H9 (cell line): ENCODE measurements at regions not wholly inside any gene's neighbourhood (a gene's known extent, or its start where the extent isn't known, plus 50 kb on each side); places are given as distances from the start of the nearest gene placed in this dataset.

ENCODE experiments used
- DNase-seq: peaks from one replicate; pipeline ENCODE4 v3.0.0-alpha.2; 2017
- H2AFZ ChIP-seq: one replicate; pipeline ENCODE4 v1.6.1; 2013; ENCODE audit warnings: mild to moderate bottlenecking, low read length, control low read depth, moderate library complexity
- H2AK5ac ChIP-seq: 2 replicates; pipeline ENCODE4 v1.6.1; 2013; ENCODE audit warnings: low read length, control low read depth, mixed read lengths; ENCODE audit not compliant: insufficient read length
- H2BK120ac ChIP-seq: one replicate; pipeline ENCODE4 v1.6.1; 2013; ENCODE audit warnings: low read depth, mild to moderate bottlenecking, low read length, control low read depth, inconsistent platforms; ENCODE audit not compliant: poor library complexity, severe bottlenecking
- H2BK12ac ChIP-seq: 2 replicates; pipeline ENCODE4 v1.6.1; 2013; ENCODE audit warnings: low read length, control low read depth, mixed read lengths, low read depth; ENCODE audit not compliant: insufficient read length
- H2BK15ac ChIP-seq: 2 replicates; pipeline ENCODE4 v1.6.1; 2013; ENCODE audit warnings: low read depth, low read length, control low read depth
- H2BK20ac ChIP-seq: one replicate; pipeline ENCODE4 v1.6.1; 2013; ENCODE audit warnings: low read depth, mild to moderate bottlenecking, low read length, control low read depth, inconsistent platforms; ENCODE audit not compliant: poor library complexity, severe bottlenecking
- H2BK5ac ChIP-seq: 2 replicates; pipeline ENCODE4 v1.6.1; 2013; ENCODE audit warnings: low read length, control low read depth, mixed read lengths; ENCODE audit not compliant: insufficient read length
- H3K14ac ChIP-seq: 2 replicates; pipeline ENCODE4 v1.6.1; 2013; ENCODE audit warnings: low read length, control low read depth; ENCODE audit not compliant: insufficient read depth
- H3K18ac ChIP-seq: 2 replicates; pipeline ENCODE4 v1.6.1; 2013; ENCODE audit warnings: low read depth, mild to moderate bottlenecking, mixed read lengths, low read length, control low read depth; ENCODE audit not compliant: insufficient read length
- H3K23ac ChIP-seq: 2 replicates; pipeline ENCODE4 v1.6.1; 2013; ENCODE audit warnings: low read length, control low read depth, mixed read lengths, low read depth; ENCODE audit not compliant: insufficient read length
- H3K23me2 ChIP-seq: 2 replicates; pipeline ENCODE4 v1.6.1; 2013; ENCODE audit warnings: low read depth, mild to moderate bottlenecking, mixed read lengths, low read length, control low read depth; ENCODE audit not compliant: insufficient read length, poor library complexity, severe bottlenecking
- H3K27ac ChIP-seq: 2 replicates; pipeline ENCODE4 v1.5.1; 2013; ENCODE audit warnings: low read length, control low read depth, mixed read lengths, low read depth; ENCODE audit not compliant: insufficient read length
- H3K27me3 ChIP-seq: 2 replicates; pipeline ENCODE4 v1.6.1; 2013; ENCODE audit warnings: low read length, control low read depth, inconsistent platforms; ENCODE audit not compliant: insufficient read depth
- H3K4ac ChIP-seq: 2 replicates; pipeline ENCODE4 v1.6.1; 2013; ENCODE audit warnings: low read depth, mild to moderate bottlenecking, control low read depth, inconsistent platforms, low read length, moderate library complexity
- H3K4me1 ChIP-seq: 2 replicates; pipeline ENCODE4 v1.6.1; 2013; ENCODE audit warnings: low read length, control low read depth, inconsistent platforms; ENCODE audit not compliant: insufficient read depth
- H3K4me2 ChIP-seq: 2 replicates; pipeline ENCODE4 v1.6.1; 2013; ENCODE audit warnings: low read length, control low read depth, mixed read lengths; ENCODE audit not compliant: insufficient read length, insufficient read depth
- H3K56ac ChIP-seq: 2 replicates; pipeline ENCODE4 v1.6.1; 2013; ENCODE audit warnings: low read depth, mild to moderate bottlenecking, mixed read lengths, low read length, control low read depth; ENCODE audit not compliant: insufficient read length
- H3K79me1 ChIP-seq: 2 replicates; pipeline ENCODE4 v1.6.1; 2013; ENCODE audit warnings: low read depth, mild to moderate bottlenecking, moderate library complexity, low read length, control low read depth, inconsistent platforms; ENCODE audit not compliant: insufficient read depth, poor library complexity, severe bottlenecking
- H3K79me2 ChIP-seq: 2 replicates; pipeline ENCODE4 v1.6.1; 2013; ENCODE audit warnings: low read length, control low read depth, inconsistent platforms; ENCODE audit not compliant: insufficient read depth
- H3K9ac ChIP-seq: 2 replicates; pipeline ENCODE4 v1.6.1; 2013; ENCODE audit warnings: low read length, control low read depth, mixed read lengths; ENCODE audit not compliant: insufficient read length; ENCODE audit errors: extremely low read depth
- H3K9me3 ChIP-seq: one replicate; pipeline ENCODE4 v1.6.1; 2013; ENCODE audit warnings: low read depth, low read length, inconsistent platforms; ENCODE audit not compliant: control insufficient read depth
- H3T11ph ChIP-seq: one replicate; pipeline ENCODE4 v1.6.1; 2013; ENCODE audit warnings: mild to moderate bottlenecking, low read length, control low read depth, inconsistent platforms
- H4K20me1 ChIP-seq: one replicate; pipeline ENCODE4 v1.6.1; 2013; ENCODE audit not compliant: control insufficient read depth, insufficient read length, insufficient read depth
- H4K5ac ChIP-seq: 2 replicates; pipeline ENCODE4 v1.6.1; 2013; ENCODE audit warnings: low read depth, mild to moderate bottlenecking, mixed read lengths, low read length, control low read depth; ENCODE audit not compliant: insufficient read length
- H4K8ac ChIP-seq: replicated peaks from 2 replicates; pipeline ENCODE4 v1.6.1; 2013; ENCODE audit warnings: low read length, control low read depth, mixed read lengths, low read depth; ENCODE audit not compliant: insufficient read length
- H4K91ac ChIP-seq: 2 replicates; pipeline ENCODE4 v1.6.1; 2013; ENCODE audit warnings: low read depth, mild to moderate bottlenecking, moderate library complexity, mixed read lengths, low read length, control low read depth; ENCODE audit not compliant: insufficient read length
- H3K27ac Mint-ChIP-seq, 3 experiments: 2 replicates in 2 of 3; 3 replicates in 1 of 3; pipeline ENCODE4 v1.8.0; 2020 to 2021; ENCODE audit warnings: mixed read lengths in 3 of 3, mild to moderate bottlenecking in 1 of 3, moderate library complexity in 1 of 3
- H3K27me3 Mint-ChIP-seq: 2 replicates; pipeline ENCODE4 v1.8.0; 2021; ENCODE audit warnings: low read depth, mild to moderate bottlenecking, moderate library complexity, mixed read lengths
- H3K36me3 Mint-ChIP-seq, 3 experiments: 2 replicates in 2 of 3; 3 replicates in 1 of 3; pipeline ENCODE4 v1.8.0; 2020 to 2021; ENCODE audit warnings: low read depth in 3 of 3, mixed read lengths in 3 of 3; ENCODE audit not compliant: insufficient read depth in 1 of 3
- H3K4me1 Mint-ChIP-seq, 2 experiments: 2 replicates each; pipeline ENCODE4 v1.8.0; 2020; ENCODE audit warnings: mixed read lengths in 2 of 2
- H3K4me3 Mint-ChIP-seq, 2 experiments: 2 replicates in 1 of 2; 3 replicates in 1 of 2; pipeline ENCODE4 v1.8.0; 2020 to 2021; ENCODE audit warnings: mild to moderate bottlenecking in 2 of 2, mixed read lengths in 2 of 2, moderate library complexity in 1 of 2
- H3K9me3 Mint-ChIP-seq, 2 experiments: 2 replicates in 1 of 2; 3 replicates in 1 of 2; pipeline ENCODE4 v1.8.0; 2020; ENCODE audit warnings: mild to moderate bottlenecking in 2 of 2, mixed read lengths in 2 of 2, moderate library complexity in 1 of 2
- WGBS: extraction: QIAGEN DNeasy Blood & Tissue Kit; methylation state at CpG from one replicate; pipeline ENCODE4 v1.1.7; 2013; ENCODE audit warnings: missing lambda C conversion rate, low lambda C conversion rate, mixed read lengths; ENCODE audit not compliant: insufficient read length; ENCODE audit errors: extremely low coverage; 5-methylcytosine and 5-hydroxymethylcytosine counted together
- TF ChIP-seq, protein P1 (sequence below): fragments of 200-600 bp; sonication (generic); conservative IDR thresholded peaks from 3 replicates; pipeline ENCODE4 v1.8.0; 2021; ENCODE audit warnings: antibody characterized with exemption, mild to moderate bottlenecking

DNA sequence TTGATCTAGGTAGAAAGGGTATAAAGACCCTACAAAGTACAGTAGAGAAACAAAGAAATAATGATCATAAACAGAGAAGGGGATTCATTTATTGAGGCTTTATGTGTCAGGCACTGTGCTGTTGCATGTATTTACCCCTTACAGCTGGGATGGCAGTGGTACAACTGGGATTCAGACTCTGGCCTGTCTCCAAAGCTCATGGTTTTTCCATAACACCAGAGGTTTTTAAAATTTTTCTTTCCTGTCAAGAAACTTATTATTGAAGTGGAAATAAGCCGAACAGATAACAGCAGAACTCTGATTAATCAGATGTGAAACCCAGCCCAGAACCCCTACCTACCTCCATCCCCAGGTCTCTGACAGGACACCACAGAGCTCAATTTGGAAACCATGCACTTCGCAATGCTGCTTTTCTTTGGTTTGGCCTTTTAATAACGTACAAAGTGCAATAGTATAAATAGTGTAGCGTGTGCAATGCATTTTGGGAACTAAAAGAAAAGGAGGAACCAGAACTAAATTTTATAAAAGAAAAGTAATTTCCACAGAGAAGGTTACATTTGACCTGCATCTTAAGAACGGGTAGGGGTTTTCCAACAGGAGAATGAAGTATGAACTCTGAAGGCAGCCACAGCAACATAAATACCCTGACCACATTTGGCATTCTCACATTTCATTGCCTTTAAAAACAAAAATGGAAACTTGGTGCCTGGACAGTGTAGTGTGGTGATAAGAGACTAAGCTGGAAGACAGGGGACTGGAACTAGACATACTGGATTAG, 92.0 kb upstream of the S1PR1 start:
- H3K9me3 Mint-ChIP-seq, result no peaks in the 10 kb centered on the region
- H2AFZ ChIP-seq, result no peak overlapping the region
- no peak overlapping the region for H4K5ac ChIP-seq
- no peaks in the 10 kb centered on the region for H3K9me3 ChIP-seq
- H3K27ac Mint-ChIP-seq, result no peak overlapping the region
- no peak overlapping the region for H4K91ac ChIP-seq
- H4K8ac ChIP-seq, result no peak overlapping the region
- H3K4me1 ChIP-seq, result no peaks in the 10 kb centered on the region; the same call in 1 of the 2 replicates
- no peak overlapping the region for H3K23ac ChIP-seq
- H2AK5ac ChIP-seq, result no peak overlapping the region
- no peak overlapping the region for H2BK12ac ChIP-seq
- H3K18ac ChIP-seq, result no peak overlapping the region
- H3K27me3 ChIP-seq, result no peaks in the 10 kb centered on the region
- no peaks in the 10 kb centered on the region for H3K23me2 ChIP-seq
- no peak for DNase-seq
- no peak overlapping the region for H3K56ac ChIP-seq
- no peak overlapping the region for H3K9ac ChIP-seq
- H3T11ph ChIP-seq, result no peak overlapping the region
- no peak overlapping the region for H3K4me3 Mint-ChIP-seq
- peaks cover 3 to 5% of the 10 kb centered on the region in 2 experiments; a peak in 3 of 4 replicates for H3K4me1 Mint-ChIP-seq
- H2BK120ac ChIP-seq, result no peak overlapping the region
- WGBS, result no CpG with 5 or more reads among the region's 5 CpGs
- no peak overlapping the region for H3K4me2 ChIP-seq
- no peaks in the 10 kb centered on the region for H3K27me3 Mint-ChIP-seq
- H2BK5ac ChIP-seq, result no peak overlapping the region
- no peak overlapping the region for H3K4ac ChIP-seq
- H3K14ac ChIP-seq, result no peak overlapping the region
- no peaks in the 10 kb centered on the region for H3K79me1 ChIP-seq
- no peaks in the 10 kb centered on the region for H3K36me3 Mint-ChIP-seq
- H4K20me1 ChIP-seq, result no peaks in the 10 kb centered on the region
- H2BK15ac ChIP-seq, result no peak overlapping the region
- no peak overlapping the region for H2BK20ac ChIP-seq
- no peaks in the 10 kb centered on the region for H3K79me2 ChIP-seq
- TF ChIP-seq, protein P1, sequence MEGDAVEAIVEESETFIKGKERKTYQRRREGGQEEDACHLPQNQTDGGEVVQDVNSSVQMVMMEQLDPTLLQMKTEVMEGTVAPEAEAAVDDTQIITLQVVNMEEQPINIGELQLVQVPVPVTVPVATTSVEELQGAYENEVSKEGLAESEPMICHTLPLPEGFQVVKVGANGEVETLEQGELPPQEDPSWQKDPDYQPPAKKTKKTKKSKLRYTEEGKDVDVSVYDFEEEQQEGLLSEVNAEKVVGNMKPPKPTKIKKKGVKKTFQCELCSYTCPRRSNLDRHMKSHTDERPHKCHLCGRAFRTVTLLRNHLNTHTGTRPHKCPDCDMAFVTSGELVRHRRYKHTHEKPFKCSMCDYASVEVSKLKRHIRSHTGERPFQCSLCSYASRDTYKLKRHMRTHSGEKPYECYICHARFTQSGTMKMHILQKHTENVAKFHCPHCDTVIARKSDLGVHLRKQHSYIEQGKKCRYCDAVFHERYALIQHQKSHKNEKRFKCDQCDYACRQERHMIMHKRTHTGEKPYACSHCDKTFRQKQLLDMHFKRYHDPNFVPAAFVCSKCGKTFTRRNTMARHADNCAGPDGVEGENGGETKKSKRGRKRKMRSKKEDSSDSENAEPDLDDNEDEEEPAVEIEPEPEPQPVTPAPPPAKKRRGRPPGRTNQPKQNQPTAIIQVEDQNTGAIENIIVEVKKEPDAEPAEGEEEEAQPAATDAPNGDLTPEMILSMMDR, result no peak
- no peak overlapping the region for H3K27ac ChIP-seq
